Epithelial cell of proximal tubule (primary cell): ENCODE measurements at regions not wholly inside any gene's neighbourhood (a gene's known extent, or its start where the extent isn't known, plus 50 kb on each side); places are given as distances from the start of the nearest gene placed in this dataset.

ENCODE experiments used
- DNase-seq: peaks from one replicate; pipeline ENCODE4 v3.0.0-alpha.2; 2011; ENCODE audit warnings: low read depth
- H3K4me3 ChIP-seq: 2 replicates; pipeline ENCODE4 v1.5.1; 2011; ENCODE audit warnings: low read depth, mild to moderate bottlenecking, low read length
- CTCF ChIP-seq: conservative IDR thresholded peaks from 2 replicates; pipeline ENCODE4 v1.5.1; 2012; ENCODE audit warnings: low read depth, mild to moderate bottlenecking, low read length

- DNase-seq = no peak
- TF ChIP-seq CTCF = no peak
- no peak overlapping the region for H3K4me3 ChIP-seq
Measured at GRCh38 chr20:20768202-20768815, 55.9 kb upstream of the RALGAPA2 start.

- no peak for DNase-seq
- no peak overlapping the region for H3K4me3 ChIP-seq
- TF ChIP-seq CTCF = no peak
Measured at GRCh38 chr20:20765696-20766365, 53.4 kb upstream of the RALGAPA2 start.

- no peak for TF ChIP-seq CTCF
- DNase-seq = no peak
- H3K4me3 ChIP-seq = no peak overlapping the region
Measured at GRCh38 chr20:20763650-20764049, 51.2 kb upstream of the RALGAPA2 start.
